ENCODE measurements at regions not wholly inside any gene's neighbourhood (a gene's known extent, or its start where the extent isn't known, plus 50 kb on each side); places are given as distances from the start of the nearest gene placed in this dataset.
"Not testable (repeated sequence)": the region's sequence is repeated elsewhere in the genome, so short reads cannot be mapped to it uniquely, and the experiment has no call there.

DNA sequence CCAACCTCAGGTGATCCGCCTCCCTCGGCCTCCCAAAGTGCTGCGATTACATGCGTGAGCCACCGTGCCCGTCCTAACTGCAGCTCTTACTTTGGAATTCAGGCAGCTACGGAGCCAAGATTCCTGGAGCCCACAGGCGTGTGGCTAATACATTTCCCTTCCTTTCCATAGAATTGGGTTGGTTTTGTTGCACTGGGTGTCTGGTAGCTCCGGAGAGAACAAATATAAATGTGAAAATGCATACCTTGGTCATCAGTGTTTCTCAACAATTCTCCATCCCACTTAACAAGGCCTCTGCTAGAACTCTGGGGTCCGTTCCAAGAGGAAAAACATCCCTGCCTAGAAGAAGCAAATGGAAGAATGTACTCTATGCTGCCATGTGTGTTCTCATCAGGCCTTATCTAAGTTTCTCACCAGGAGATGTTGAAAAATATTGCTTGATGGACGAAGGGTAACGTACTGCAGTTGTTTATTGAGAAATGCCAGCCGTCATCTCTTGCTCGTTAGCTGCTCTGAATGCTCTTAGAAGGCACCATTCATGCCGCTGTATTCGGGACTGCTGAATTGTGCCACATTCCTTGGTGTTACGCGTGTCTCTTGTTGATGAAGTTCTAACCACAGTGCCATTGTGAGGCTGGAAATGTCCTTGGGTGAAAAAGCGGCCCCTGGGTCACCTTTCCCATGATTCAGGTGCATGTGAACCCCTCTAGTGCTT lies 50.5 kb upstream of the CD99 start:
- peak; percentile 58 for DNase-seq (ENCODE audit: low read depth)
- TF ChIP-seq, protein P1, sequence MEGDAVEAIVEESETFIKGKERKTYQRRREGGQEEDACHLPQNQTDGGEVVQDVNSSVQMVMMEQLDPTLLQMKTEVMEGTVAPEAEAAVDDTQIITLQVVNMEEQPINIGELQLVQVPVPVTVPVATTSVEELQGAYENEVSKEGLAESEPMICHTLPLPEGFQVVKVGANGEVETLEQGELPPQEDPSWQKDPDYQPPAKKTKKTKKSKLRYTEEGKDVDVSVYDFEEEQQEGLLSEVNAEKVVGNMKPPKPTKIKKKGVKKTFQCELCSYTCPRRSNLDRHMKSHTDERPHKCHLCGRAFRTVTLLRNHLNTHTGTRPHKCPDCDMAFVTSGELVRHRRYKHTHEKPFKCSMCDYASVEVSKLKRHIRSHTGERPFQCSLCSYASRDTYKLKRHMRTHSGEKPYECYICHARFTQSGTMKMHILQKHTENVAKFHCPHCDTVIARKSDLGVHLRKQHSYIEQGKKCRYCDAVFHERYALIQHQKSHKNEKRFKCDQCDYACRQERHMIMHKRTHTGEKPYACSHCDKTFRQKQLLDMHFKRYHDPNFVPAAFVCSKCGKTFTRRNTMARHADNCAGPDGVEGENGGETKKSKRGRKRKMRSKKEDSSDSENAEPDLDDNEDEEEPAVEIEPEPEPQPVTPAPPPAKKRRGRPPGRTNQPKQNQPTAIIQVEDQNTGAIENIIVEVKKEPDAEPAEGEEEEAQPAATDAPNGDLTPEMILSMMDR (conservative IDR thresholded peaks at IDR 0.05; ENCODE audit: low read depth, low read length): no peak
- no peak overlapping the region for H3K4me3 ChIP-seq (ENCODE audit: low read depth, low read length)

DNA sequence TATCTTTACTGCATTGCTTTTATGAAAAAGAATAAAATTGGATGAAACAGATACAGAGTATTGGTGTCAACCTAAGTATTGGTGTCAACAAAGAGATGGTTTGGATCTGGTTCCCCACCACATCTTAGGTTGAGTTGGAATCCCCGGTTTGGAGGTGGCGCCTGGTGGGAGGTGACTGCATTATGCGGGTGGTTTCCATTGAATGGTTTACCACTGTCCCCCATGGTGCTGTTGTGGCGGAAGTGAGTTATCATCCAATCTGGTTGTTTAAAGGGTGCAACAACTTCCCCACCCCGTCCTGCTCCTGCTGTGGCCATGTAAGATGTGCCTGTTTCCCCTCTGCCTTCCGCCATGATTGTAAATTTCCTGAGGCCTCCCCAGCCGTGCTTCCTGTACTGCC lies 52.8 kb upstream of the CD99 start:
- TF ChIP-seq, protein P1 (conservative IDR thresholded peaks at IDR 0.05; ENCODE audit: low read depth, low read length): no peak
- no peak for DNase-seq (ENCODE audit: low read depth)
- H3K4me3 ChIP-seq (ENCODE audit: low read depth, low read length): no peak overlapping the region

DNA sequence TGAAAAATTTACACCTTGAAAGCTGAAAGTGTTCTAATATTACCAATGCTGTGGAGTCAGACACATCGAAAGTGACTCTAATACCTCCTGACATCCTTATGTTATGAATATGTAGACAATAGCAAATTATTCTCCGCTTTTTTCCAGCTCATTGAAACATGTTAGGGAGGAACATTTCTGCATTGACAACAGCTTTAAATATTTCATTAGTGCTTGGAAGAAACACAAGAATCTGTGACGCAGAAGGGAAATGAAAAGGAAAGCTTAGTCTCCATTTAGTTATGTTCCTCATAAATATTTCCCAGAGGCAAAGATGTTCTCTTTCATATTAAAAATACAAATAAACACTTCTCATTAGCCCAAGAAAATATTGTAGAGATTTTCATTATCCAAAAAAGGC lies 55.8 kb upstream of the CD99 start:
- no peak for DNase-seq (ENCODE audit: low read depth)
- TF ChIP-seq, protein P1 (conservative IDR thresholded peaks at IDR 0.05; ENCODE audit: low read depth, low read length): no peak
- H3K4me3 ChIP-seq (ENCODE audit: low read depth, low read length): no peak overlapping the region

DNA sequence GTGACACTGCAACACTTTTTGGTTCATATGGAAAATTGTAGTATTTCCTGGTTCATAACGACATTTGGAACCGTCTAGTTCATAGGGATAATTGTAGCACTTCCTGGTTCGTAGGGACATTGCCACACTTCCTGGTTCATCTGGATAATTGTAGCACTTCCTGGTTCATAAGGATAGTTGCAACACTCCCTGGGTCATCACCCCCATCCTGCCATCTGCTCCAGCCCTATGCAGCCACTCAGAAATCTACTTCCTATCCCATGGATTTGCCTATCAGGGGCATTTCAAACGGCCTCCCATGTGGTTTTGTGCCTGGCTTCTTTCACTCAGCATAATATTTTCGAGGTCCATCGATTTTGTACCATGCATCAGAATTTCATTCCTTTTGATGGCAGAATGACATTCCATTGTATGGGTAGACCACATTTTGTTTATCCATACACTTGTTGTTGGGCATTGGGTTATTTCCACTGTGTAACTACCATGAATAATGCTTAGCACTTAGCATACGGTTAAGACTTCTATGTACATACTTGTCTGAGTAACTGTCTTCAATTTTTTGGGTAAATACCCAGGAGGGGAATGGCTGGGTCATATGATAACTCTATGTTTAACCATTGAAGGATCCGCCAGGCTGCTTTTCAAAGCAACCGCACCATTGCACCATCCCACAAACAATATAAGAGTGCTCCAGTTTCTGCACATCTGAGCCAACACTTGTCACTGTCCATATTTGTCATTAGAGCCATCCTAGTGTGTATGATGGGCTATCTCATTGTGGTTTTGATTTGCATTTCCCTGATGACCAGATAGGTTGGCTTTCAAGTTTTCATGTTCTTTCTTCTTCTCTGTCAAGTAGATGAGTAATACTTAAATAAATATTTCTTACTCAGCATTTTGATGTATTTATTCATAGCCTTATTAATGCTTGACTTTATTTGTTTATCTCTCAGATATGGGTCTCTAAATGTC lies 58.3 kb upstream of the CD99 start:
- TF ChIP-seq, protein P1 (conservative IDR thresholded peaks at IDR 0.05; ENCODE audit: low read depth, low read length): no peak
- no peak overlapping the region for H3K4me3 ChIP-seq (ENCODE audit: low read depth, low read length)
- DNase-seq (ENCODE audit: low read depth): no peak

DNA sequence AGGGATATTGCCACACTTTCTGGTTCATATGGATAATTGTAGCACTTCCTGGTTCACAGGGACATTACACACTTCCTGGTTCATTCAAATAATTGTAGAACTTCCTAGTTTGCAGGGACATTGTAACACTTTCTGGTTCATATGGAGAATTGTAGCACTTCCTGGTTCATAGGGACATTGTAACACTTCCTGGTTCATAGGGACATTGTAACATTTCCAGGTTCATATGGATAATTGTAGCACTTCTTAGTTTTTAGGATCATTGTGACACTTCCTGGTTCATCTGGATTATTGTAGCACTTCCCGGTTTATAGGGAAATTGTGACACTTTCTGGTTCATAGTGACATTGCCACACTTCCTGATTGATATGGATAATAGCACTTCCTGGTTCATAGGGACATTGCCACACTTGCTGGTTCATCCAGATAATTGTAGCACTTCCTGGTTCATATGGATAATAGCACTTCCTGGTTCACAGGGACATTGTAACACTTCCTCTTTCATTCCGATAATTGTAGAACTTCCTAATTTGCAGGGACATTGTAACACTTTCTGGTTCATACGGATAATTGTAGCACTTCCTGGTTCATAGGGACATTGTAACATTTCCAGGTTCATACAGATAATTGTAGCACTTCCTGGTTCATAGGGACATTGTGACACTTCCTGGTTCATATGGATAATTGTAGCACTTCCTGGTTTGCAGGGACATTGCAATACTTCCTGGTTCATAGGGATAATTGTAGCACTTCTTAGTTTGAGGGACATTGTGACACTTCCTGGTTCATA lies 59.2 kb upstream of the CD99 start:
- no peak overlapping the region for H3K4me3 ChIP-seq (ENCODE audit: low read depth, low read length)
- TF ChIP-seq, protein P1 (conservative IDR thresholded peaks at IDR 0.05; ENCODE audit: low read depth, low read length): no peak
- DNase-seq (ENCODE audit: low read depth): no peak

DNA sequence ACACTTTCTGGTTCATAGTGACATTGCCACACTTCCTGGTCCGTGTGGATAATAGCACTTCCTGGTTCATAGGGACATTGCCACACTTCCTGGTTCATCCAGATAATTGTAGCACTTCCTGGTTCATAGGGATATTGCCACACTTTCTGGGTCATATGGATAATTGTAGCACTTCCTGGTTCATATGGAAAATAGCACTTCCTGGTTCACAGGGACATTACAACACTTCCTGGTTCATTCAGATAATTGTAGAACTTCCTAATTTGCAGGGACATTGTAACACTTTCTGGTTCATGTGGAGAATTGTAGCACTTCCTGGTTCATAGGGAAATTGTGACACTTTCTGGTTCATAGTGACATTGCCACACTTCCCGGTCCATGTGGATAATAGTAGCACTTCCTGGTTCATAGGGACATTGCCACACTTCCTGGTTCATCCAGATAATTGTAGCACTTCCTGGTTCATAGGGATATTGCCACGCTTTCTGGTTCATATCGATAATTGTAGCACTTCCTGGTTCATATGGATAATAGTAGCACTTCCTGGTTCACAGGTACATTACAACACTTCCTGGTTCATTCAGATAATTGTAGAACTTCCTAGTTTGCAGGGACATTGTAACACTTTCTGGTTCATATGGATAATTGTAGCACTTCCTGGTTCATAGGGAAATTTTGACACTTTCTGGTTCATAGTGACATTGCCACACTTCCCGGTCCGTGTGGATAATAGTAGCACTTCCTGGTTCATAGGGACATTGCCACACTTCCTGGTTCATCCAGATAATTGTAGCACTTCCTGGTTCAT lies 60.0 kb upstream of the CD99 start:
- not testable (repeated sequence) for H3K4me3 ChIP-seq (ENCODE audit: low read depth, low read length); DNase-seq (ENCODE audit: low read depth)

DNA sequence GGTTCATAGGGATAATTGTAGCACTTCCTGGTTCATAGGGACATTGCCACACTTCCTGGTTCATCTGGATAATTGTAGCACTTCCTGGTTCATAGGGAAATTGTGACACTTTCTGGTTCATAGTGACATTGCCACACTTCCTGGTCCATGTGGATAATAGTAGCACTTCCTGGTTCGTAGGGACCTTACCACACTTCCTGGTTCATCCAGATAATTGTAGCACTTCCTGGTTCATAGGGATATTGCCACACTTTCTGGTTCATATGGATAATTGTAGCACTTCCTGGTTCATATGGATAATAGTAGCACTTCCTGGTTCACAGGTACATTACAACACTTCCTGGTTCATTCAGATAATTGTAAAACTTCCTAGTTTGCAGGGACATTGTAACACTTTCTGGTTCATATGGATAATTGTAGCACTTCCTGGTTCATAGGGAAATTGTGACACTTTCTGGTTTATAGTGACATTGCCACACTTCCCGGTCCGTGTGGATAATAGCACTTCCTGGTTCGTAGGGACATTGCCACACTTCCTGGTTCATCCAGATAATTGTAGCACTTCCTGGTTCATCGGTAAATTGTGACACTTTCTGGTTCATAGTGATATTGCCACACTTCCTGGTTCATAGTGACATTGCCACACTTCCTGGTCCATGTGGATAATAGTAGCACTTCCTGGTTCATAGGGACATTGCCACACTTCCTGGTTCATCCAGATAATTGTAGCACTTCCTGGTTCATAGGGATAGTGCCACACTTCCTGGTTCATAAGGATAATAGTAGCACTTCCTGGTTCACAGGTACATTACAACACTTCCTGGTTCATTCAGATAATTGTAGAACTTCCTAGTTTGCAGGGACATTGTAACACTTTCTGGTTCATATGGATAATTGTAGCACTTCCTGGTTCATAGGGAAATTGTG lies 60.8 kb upstream of the CD99 start:
- not testable (repeated sequence) for DNase-seq (ENCODE audit: low read depth)

More for the DNA sequence above, 60.8 kb upstream of the CD99 start:
- not testable (repeated sequence) for H3K4me3 ChIP-seq (ENCODE audit: low read depth, low read length)
